Keratinocyte (primary cell): ENCODE measurements at regions not wholly inside any gene's neighbourhood (a gene's known extent, or its start where the extent isn't known, plus 50 kb on each side); places are given as distances from the start of the nearest gene placed in this dataset.

ENCODE experiments used
- EZH2 ChIP-seq: IDR thresholded peaks from one replicate; pipeline ENCODE4 v1.6.1; 2012; ENCODE audit warnings: inconsistent platforms, mild to moderate bottlenecking, low read length, moderate library complexity
- TF ChIP-seq, protein P1 (sequence below), 3 experiments: IDR thresholded peaks in 1 of 3; conservative IDR thresholded peaks in 1 of 3; optimal IDR thresholded peaks in 1 of 3; 2 replicates in 2 of 3; 3 replicates in 1 of 3; pipeline versions ENCODE3 to v1.5.1; 2011; ENCODE audit warnings: low read length in 3 of 3, mild to moderate bottlenecking in 3 of 3, moderate library complexity in 2 of 3, control low read depth in 1 of 3, inconsistent platforms in 1 of 3; ENCODE audit not compliant: insufficient read depth in 2 of 3; ENCODE audit errors: extremely low read depth in 1 of 3

DNA sequence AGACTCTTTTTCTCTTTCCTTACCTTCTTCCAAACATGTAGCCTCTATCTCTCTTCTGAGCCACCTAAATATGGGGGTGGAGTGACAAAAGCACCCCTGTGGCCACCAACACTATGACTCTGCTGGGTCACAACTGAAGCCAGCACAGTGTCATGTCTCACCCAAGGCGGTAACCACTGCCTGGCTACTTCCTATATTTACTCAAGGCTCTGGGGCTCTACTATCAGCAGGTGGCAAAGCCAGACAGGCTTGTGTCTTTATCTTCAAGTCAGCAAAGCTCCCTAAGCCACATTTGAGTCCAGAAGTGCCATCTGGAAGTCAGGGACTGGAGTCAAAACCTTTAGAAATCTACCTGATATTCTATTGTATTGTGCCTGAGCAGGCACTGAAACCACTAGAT, 1515.2 kb downstream of the PLA2G4A start:
- TF ChIP-seq, protein P1, sequence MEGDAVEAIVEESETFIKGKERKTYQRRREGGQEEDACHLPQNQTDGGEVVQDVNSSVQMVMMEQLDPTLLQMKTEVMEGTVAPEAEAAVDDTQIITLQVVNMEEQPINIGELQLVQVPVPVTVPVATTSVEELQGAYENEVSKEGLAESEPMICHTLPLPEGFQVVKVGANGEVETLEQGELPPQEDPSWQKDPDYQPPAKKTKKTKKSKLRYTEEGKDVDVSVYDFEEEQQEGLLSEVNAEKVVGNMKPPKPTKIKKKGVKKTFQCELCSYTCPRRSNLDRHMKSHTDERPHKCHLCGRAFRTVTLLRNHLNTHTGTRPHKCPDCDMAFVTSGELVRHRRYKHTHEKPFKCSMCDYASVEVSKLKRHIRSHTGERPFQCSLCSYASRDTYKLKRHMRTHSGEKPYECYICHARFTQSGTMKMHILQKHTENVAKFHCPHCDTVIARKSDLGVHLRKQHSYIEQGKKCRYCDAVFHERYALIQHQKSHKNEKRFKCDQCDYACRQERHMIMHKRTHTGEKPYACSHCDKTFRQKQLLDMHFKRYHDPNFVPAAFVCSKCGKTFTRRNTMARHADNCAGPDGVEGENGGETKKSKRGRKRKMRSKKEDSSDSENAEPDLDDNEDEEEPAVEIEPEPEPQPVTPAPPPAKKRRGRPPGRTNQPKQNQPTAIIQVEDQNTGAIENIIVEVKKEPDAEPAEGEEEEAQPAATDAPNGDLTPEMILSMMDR (optimal IDR thresholded peaks at IDR 0.05 in 1 of 3, IDR thresholded peaks at IDR 0.05 in 1 of 3, conservative IDR thresholded peaks at IDR 0.05 in 1 of 3; ENCODE audit: extremely low read depth in 1 of 3, insufficient read depth in 2 of 3, low read length in 3 of 3) = no peak
- TF ChIP-seq EZH2 = no peak
